Vagina (tissue), 2 donors: ENCODE measurements at regions not wholly inside any gene's neighbourhood (a gene's known extent, or its start where the extent isn't known, plus 50 kb on each side); places are given as distances from the start of the nearest gene placed in this dataset.

Experiments
- DNase-seq, 2 donors: peaks; one replicate each; pipeline ENCODE4 v3.0.0-alpha.2; 2017; ENCODE audit errors: extremely low spot score in 2 of 2
- H3K27ac ChIP-seq: fragments of 200-600 bp; sonication (generic); one replicate; pipeline ENCODE4 v1.5.1; 2019
- H3K27me3 ChIP-seq: fragments of 200-600 bp; sonication (generic); one replicate; pipeline ENCODE4 v1.5.1; 2019
- H3K36me3 ChIP-seq, 2 donors: fragments of 200-600 bp; sonication (generic); one replicate each; pipeline ENCODE4 v1.5.1; 2017 to 2019
- H3K4me1 ChIP-seq: fragments of 200-600 bp; sonication (generic); one replicate; pipeline ENCODE4 v1.5.1; 2019
- H3K4me3 ChIP-seq, 2 donors: fragments of 200-600 bp; sonication (generic); 1 replicate in 1 of 2; 2 replicates in 1 of 2; pipeline ENCODE4 v1.5.1; 2016 to 2019
- H3K9me3 ChIP-seq: fragments of 200-600 bp; sonication (generic); one replicate; pipeline ENCODE4 v1.5.1; 2019
- CTCF ChIP-seq, 3 experiments: fragments of 450-650 bp in 2 of 3; fragments of 200-600 bp in 1 of 3; sonication (generic) in 1 of 3; IDR thresholded peaks; one replicate each; pipeline ENCODE4 v1.5.1; 2017 to 2019; ENCODE audit warnings: antibody characterized with exemption in 3 of 3, mild to moderate bottlenecking in 2 of 3, moderate library complexity in 2 of 3
- POLR2A ChIP-seq, 2 donors: fragments of 450-650 bp; IDR thresholded peaks; one replicate each; pipeline ENCODE4 v1.6.1; 2017; ENCODE audit warnings: antibody characterized with exemption in 2 of 2, mild to moderate bottlenecking in 2 of 2, moderate library complexity in 2 of 2
- POLR2AphosphoS5 ChIP-seq, 2 donors: sonication (generic); formaldehyde crosslinking; IDR thresholded peaks; one replicate each; pipeline ENCODE4 v1.9.0; 2017; ENCODE audit warnings: antibody characterized with exemption in 2 of 2, mild to moderate bottlenecking in 2 of 2, low read depth in 1 of 2; ENCODE audit not compliant: insufficient read depth in 1 of 2
- intact Hi-C: fragments of 100-400 bp; cut with DNase I; formaldehyde crosslinking; loops from one replicate; pipeline ENCODE4 v1.15.1; 2023

GRCh38 chr7:47685712-47686376 lies 103.9 kb upstream of the TNS3 start:
- TF ChIP-seq POLR2AphosphoS5 (IDR thresholded peaks at IDR 0.05; ENCODE audit: insufficient read depth in 1 of 2, low read depth in 1 of 2) (no peak), POLR2A (IDR thresholded peaks at IDR 0.05) (no peak), CTCF (IDR thresholded peaks at IDR 0.05) (no peak)
- no peak for DNase-seq
- intact Hi-C loops: no loop called here
- H3K27ac ChIP-seq: no peak overlapping the region
- no peak overlapping the region for H3K4me3 ChIP-seq
- no peaks in the 10 kb centered on the region for H3K36me3 ChIP-seq
- H3K27me3 ChIP-seq: no peaks in the 10 kb centered on the region
- no peaks in the 10 kb centered on the region for H3K4me1 ChIP-seq
- H3K9me3 ChIP-seq: no peaks in the 10 kb centered on the region

- no peaks in the 10 kb centered on the region for H3K36me3 ChIP-seq
- H3K27me3 ChIP-seq: no peaks in the 10 kb centered on the region
- no peak for TF ChIP-seq POLR2AphosphoS5 (IDR thresholded peaks at IDR 0.05; ENCODE audit: insufficient read depth in 1 of 2, low read depth in 1 of 2)
- no peak for TF ChIP-seq CTCF (IDR thresholded peaks at IDR 0.05)
- TF ChIP-seq POLR2A (IDR thresholded peaks at IDR 0.05): no peak
- H3K27ac ChIP-seq: no peak overlapping the region
- H3K9me3 ChIP-seq: no peaks in the 10 kb centered on the region
- H3K4me3 ChIP-seq: no peak overlapping the region
- intact Hi-C loops: no loop called here
- DNase-seq: no peak
- no peaks in the 10 kb centered on the region for H3K4me1 ChIP-seq
Observed at GRCh38 chr7:47685151-47685550, 103.2 kb upstream of the TNS3 start.

GRCh38 chr7:47684728-47685127 lies 102.8 kb upstream of the TNS3 start:
- intact Hi-C loops: no loop called here
- H3K27ac ChIP-seq: no peak overlapping the region
- DNase-seq: no peak
- H3K36me3 ChIP-seq: no peaks in the 10 kb centered on the region
- H3K4me3 ChIP-seq: no peak overlapping the region
- no peaks in the 10 kb centered on the region for H3K27me3 ChIP-seq
- no peaks in the 10 kb centered on the region for H3K9me3 ChIP-seq
- H3K4me1 ChIP-seq: no peaks in the 10 kb centered on the region
- no peak for TF ChIP-seq POLR2AphosphoS5 (IDR thresholded peaks at IDR 0.05; ENCODE audit: insufficient read depth in 1 of 2, low read depth in 1 of 2)
- no peak for TF ChIP-seq POLR2A (IDR thresholded peaks at IDR 0.05)
- TF ChIP-seq CTCF (IDR thresholded peaks at IDR 0.05): no peak

GRCh38 chr7:47683485-47683898 lies 101.6 kb upstream of the TNS3 start:
- Histone ChIP-seq H3K9me3 (no peaks in the 10 kb centered on the region), H3K36me3 (no peaks in the 10 kb centered on the region), H3K27me3 (no peaks in the 10 kb centered on the region), H3K4me3 (no peak overlapping the region), H3K4me1 (no peaks in the 10 kb centered on the region), H3K27ac (no peak overlapping the region)
- no peak for DNase-seq
- TF ChIP-seq CTCF (IDR thresholded peaks at IDR 0.05): no peak
- no peak for TF ChIP-seq POLR2AphosphoS5 (IDR thresholded peaks at IDR 0.05; ENCODE audit: insufficient read depth in 1 of 2, low read depth in 1 of 2)
- TF ChIP-seq POLR2A (IDR thresholded peaks at IDR 0.05): no peak
- intact Hi-C loops: no loop called here

- Histone ChIP-seq H3K27me3 (no peaks in the 10 kb centered on the region), H3K9me3 (no peaks in the 10 kb centered on the region), H3K4me1 (no peaks in the 10 kb centered on the region), H3K36me3 (no peaks in the 10 kb centered on the region), H3K27ac (no peak overlapping the region), H3K4me3 (no peak overlapping the region)
- DNase-seq: no peak
- intact Hi-C loops: no loop called here
- TF ChIP-seq POLR2AphosphoS5 (IDR thresholded peaks at IDR 0.05; ENCODE audit: insufficient read depth in 1 of 2, low read depth in 1 of 2): no peak
- TF ChIP-seq POLR2A (IDR thresholded peaks at IDR 0.05): no peak
- no peak for TF ChIP-seq CTCF (IDR thresholded peaks at IDR 0.05)
Observed at GRCh38 chr7:47682874-47683273, 101.0 kb upstream of the TNS3 start.
